Stimulated activated CD4-positive, alpha-beta T cell treated with anti-CD3 and anti-CD28 coated beads, Interleukin-15, amount 100 ng/mL, for 48 hours (primary cell): ENCODE measurements at regions not wholly inside any gene's neighbourhood (a gene's known extent, or its start where the extent isn't known, plus 50 kb on each side); places are given as distances from the start of the nearest gene placed in this dataset.

ENCODE experiments used
- DNase-seq, 2 donors: peaks; one replicate each; pipeline ENCODE4 v3.0.0-alpha.2; 2020; ENCODE audit warnings: low read depth in 2 of 2

DNA sequence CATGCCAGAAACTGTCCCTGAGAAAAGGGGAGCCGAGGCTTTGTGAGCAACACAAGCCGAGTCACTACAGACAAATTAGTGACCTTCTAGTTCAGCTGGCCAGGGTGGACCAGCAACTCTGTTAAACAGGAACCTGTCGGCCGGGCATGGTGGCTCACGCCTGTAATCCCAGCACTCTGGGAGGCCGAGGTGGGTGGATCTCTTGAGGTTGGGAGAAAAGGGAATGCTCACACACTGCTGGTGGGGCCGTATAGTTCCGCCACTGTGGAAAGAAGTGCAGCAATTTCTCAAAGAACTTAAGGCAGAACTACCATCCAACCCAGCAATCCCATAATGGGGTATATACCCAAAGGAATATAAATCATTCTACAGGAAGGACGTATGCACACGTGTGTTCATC lies 67.8 kb downstream of the C16orf95 start:
- no peak for DNase-seq

DNA sequence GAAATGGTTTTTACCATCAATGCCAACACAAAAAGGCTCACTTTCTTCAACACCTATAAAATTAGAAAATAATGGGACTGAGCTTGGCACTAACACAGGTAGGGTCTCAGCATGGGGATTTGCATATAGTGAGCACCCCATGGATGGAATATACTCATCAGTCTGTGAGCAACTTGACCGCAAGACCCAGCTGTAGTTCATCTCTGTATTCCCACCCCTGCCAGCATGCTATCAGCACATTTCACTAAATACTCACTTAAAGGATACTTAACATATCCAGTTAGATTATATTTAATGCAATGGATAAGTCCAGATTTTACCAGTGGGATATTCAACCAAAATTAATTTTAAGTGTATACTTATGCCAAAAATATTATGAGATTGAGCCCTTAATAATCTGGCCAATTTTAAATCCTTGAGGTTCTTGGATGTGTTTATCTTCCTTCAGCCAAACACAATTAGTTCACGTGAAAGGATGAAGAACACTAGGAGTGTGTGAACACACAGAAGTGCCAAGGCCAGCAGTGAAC lies 66.7 kb downstream of the C16orf95 start:
- DNase-seq = no peak

DNA sequence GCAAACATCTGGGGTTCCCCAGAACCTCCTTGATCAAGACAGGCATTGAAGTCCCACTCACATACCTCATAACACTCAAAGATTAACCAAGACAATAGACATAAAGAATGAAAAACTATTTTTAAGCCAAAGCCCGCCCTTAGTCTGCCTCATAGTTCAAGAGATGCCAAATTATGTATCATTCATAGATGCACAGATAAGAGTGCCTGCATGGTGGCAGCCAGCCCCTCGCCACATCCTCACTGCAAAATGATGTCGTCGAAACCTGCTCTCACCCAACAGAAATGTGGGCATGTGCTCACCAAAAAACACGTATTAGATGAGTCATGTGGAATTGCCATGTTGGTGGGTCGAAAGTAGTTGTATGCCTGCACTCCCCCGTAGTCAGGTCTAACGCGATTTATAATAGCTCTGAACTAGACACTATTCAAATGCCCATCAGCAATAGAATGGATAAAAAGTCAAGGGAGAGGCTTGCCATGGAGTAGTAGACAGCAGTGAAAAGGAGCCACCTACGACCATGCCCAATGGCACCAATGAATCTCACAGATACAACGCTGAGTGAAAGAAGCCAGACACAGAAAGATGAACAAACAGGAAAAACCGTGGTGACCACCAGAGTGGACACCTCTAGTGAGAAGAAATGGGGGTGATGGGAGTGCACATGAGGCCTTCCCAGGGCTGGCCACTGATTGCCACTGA lies 64.8 kb downstream of the C16orf95 start:
- no peak for DNase-seq
